ENCODE measurements at regions not wholly inside any gene's neighbourhood (a gene's known extent, or its start where the extent isn't known, plus 50 kb on each side); places are given as distances from the start of the nearest gene placed in this dataset.

- Histone ChIP-seq H3K4me3 (replicated peaks in 1 of 3; ENCODE audit: insufficient read depth in 1 of 3, low read depth in 1 of 3, low read length in 3 of 3) (no peak overlapping the region), H3K9me1 (replicated peaks; ENCODE audit: control insufficient read depth, extremely low read depth, insufficient read depth, low read length) (no peaks in the 10 kb centered on the region), H3K79me2 (ENCODE audit: control insufficient read depth, insufficient read depth, low read length) (no peaks in the 10 kb centered on the region), H3K4me2 (ENCODE audit: insufficient read depth, low read length) (no peak overlapping the region), H3K9me3 (replicated peaks; ENCODE audit: control insufficient read depth, insufficient read depth, low read length) (no peaks in the 10 kb centered on the region), H3K4me1 (ENCODE audit: control insufficient read depth, extremely low read depth, insufficient read depth, low read length) (no peaks in the 10 kb centered on the region), H3K27me3 (ENCODE audit: control insufficient read depth in 2 of 2, insufficient read depth in 2 of 2, low read length in 2 of 2) (no peaks in the 10 kb centered on the region), H2AFZ (ENCODE audit: low read depth, low read length) (no peak overlapping the region), H3K9ac (replicated peaks; ENCODE audit: extremely low read depth, insufficient read depth, low read length) (no peak overlapping the region), H3K36me3 (ENCODE audit: control insufficient read depth in 2 of 2, extremely low read depth in 1 of 2, insufficient read depth in 2 of 2, low read length in 2 of 2) (no peaks in the 10 kb centered on the region), H3K27ac (ENCODE audit: insufficient read depth, low read depth, low read length) (no peak overlapping the region), H4K20me1 (replicated peaks; ENCODE audit: control insufficient read depth, extremely low read depth, insufficient read depth, low read length) (no peaks in the 10 kb centered on the region)
- DNase-seq (ENCODE audit: low read depth, low spot score) (no peak), FAIRE-seq (no peak)
- TF ChIP-seq, protein P1, sequence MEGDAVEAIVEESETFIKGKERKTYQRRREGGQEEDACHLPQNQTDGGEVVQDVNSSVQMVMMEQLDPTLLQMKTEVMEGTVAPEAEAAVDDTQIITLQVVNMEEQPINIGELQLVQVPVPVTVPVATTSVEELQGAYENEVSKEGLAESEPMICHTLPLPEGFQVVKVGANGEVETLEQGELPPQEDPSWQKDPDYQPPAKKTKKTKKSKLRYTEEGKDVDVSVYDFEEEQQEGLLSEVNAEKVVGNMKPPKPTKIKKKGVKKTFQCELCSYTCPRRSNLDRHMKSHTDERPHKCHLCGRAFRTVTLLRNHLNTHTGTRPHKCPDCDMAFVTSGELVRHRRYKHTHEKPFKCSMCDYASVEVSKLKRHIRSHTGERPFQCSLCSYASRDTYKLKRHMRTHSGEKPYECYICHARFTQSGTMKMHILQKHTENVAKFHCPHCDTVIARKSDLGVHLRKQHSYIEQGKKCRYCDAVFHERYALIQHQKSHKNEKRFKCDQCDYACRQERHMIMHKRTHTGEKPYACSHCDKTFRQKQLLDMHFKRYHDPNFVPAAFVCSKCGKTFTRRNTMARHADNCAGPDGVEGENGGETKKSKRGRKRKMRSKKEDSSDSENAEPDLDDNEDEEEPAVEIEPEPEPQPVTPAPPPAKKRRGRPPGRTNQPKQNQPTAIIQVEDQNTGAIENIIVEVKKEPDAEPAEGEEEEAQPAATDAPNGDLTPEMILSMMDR (IDR thresholded peaks at IDR 0.05; ENCODE audit: extremely low read depth in 1 of 2, insufficient read depth in 1 of 2, low read depth in 1 of 2, low read length in 2 of 2), result no peak
- no peak for TF ChIP-seq POLR2A (IDR thresholded peaks at IDR 0.05; ENCODE audit: low read depth, low read length)
- no peak for TF ChIP-seq EZH2 (IDR thresholded peaks at IDR 0.05; ENCODE audit: borderline replicate concordance, low read depth, low read length, severe bottlenecking)
- TF ChIP-seq GATA2 (IDR thresholded peaks at IDR 0.05; ENCODE audit: insufficient read depth, insufficient read length, low read depth, low read length), result no peak
- ChIA-PET CTCF (interaction anchor here (0.6 kb wide), 1 partner anchor 132 kb away, joined by 3 read pairs; no protein-coding TSS in a partner anchor), POLR2A (interaction anchor here (0.6 kb wide), 1 partner anchor 332 kb away, joined by 3 read pairs; no protein-coding TSS in a partner anchor)
- intact Hi-C loops (cut with micrococcal nuclease) (no loop called here), dilution Hi-C loops (cut with MboI; ENCODE audit: extremely low pct_ligation_motif_present, low sequenced_read_pairs) (no loop called here)
- no TSS peak for BruUV-seq (replicated peaks)
Measured at GRCh38 chr4:125045311-125045710, 269.4 kb upstream of the FAT4 start.

DNA sequence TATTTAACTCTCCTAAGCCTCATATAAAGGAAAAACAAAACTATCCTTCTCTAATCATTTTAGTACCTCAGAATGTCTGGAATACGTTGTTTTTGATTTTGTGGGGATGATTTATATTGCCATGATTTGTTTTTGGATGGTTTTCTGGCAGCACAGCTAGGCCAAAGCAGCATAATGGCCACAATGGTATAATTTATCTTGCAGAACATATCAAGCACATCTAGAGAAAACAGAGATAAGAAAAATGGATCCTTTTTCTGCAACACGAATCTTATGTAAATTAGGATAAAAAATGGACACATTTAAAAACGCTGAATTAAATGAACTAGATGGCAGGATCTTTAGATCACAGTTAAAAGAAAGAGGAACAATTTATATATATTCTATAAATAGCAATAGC, 269.9 kb upstream of the FAT4 start:
- no peak for FAIRE-seq
- no TSS peak for BruUV-seq (replicated peaks)

More for the DNA sequence above, 269.9 kb upstream of the FAT4 start:
- CTCF ChIA-PET, result no interaction called here
- Histone ChIP-seq H3K9me3 (replicated peaks; ENCODE audit: control insufficient read depth, insufficient read depth, low read length) (no peaks in the 10 kb centered on the region), H3K27ac (ENCODE audit: insufficient read depth, low read depth, low read length) (no peak overlapping the region), H3K4me2 (ENCODE audit: insufficient read depth, low read length) (no peak overlapping the region), H3K4me1 (ENCODE audit: control insufficient read depth, extremely low read depth, insufficient read depth, low read length) (no peaks in the 10 kb centered on the region), H3K27me3 (ENCODE audit: control insufficient read depth in 2 of 2, insufficient read depth in 2 of 2, low read length in 2 of 2) (no peaks in the 10 kb centered on the region), H2AFZ (ENCODE audit: low read depth, low read length) (no peak overlapping the region), H4K20me1 (replicated peaks; ENCODE audit: control insufficient read depth, extremely low read depth, insufficient read depth, low read length) (no peaks in the 10 kb centered on the region), H3K36me3 (ENCODE audit: control insufficient read depth in 2 of 2, extremely low read depth in 1 of 2, insufficient read depth in 2 of 2, low read length in 2 of 2) (no peaks in the 10 kb centered on the region), H3K9me1 (replicated peaks; ENCODE audit: control insufficient read depth, extremely low read depth, insufficient read depth, low read length) (no peaks in the 10 kb centered on the region), H3K4me3 (replicated peaks in 1 of 3; ENCODE audit: insufficient read depth in 1 of 3, low read depth in 1 of 3, low read length in 3 of 3) (no peak overlapping the region), H3K9ac (replicated peaks; ENCODE audit: extremely low read depth, insufficient read depth, low read length) (no peak overlapping the region), H3K79me2 (ENCODE audit: control insufficient read depth, insufficient read depth, low read length) (no peaks in the 10 kb centered on the region)
- no peak for TF ChIP-seq POLR2AphosphoS5 (IDR thresholded peaks at IDR 0.05; ENCODE audit: insufficient read depth, low read depth, low read length)
- no peak for TF ChIP-seq EZH2 (IDR thresholded peaks at IDR 0.05; ENCODE audit: borderline replicate concordance, low read depth, low read length, severe bottlenecking)
- TF ChIP-seq POLR2A (IDR thresholded peaks at IDR 0.05; ENCODE audit: low read depth, low read length), result no peak
- TF ChIP-seq, protein P2, sequence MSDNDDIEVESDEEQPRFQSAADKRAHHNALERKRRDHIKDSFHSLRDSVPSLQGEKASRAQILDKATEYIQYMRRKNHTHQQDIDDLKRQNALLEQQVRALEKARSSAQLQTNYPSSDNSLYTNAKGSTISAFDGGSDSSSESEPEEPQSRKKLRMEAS (IDR thresholded peaks at IDR 0.05; ENCODE audit: insufficient read depth, insufficient read length), result no peak
- TF ChIP-seq, protein P1 (IDR thresholded peaks at IDR 0.05; ENCODE audit: extremely low read depth in 1 of 2, insufficient read depth in 1 of 2, low read depth in 1 of 2, low read length in 2 of 2), result no peak
- TF ChIP-seq MYC (IDR thresholded peaks at IDR 0.05; ENCODE audit: low read depth, low read length), result no peak
- TF ChIP-seq FOS (IDR thresholded peaks at IDR 0.05; ENCODE audit: borderline replicate concordance, insufficient read depth, low read length), result no peak
- no peak for TF ChIP-seq GATA2 (IDR thresholded peaks at IDR 0.05; ENCODE audit: insufficient read depth, insufficient read length, low read depth, low read length)
- TF ChIP-seq JUN (IDR thresholded peaks at IDR 0.05; ENCODE audit: borderline replicate concordance, insufficient read depth, insufficient read length, low read depth), result no peak
- POLR2A ChIA-PET, result no interaction called here
- DNase-seq (ENCODE audit: low read depth, low spot score), result no peak
- intact Hi-C loops (cut with micrococcal nuclease) (no loop called here), dilution Hi-C loops (cut with MboI; ENCODE audit: extremely low pct_ligation_motif_present, low sequenced_read_pairs) (no loop called here)
